ENCODE measurements at regions not wholly inside any gene's neighbourhood (a gene's known extent, or its start where the extent isn't known, plus 50 kb on each side); places are given as distances from the start of the nearest gene placed in this dataset.

- no peak overlapping the region for H3K27ac ChIP-seq (ENCODE audit: insufficient read depth, low read depth, low read length)
- ChIA-PET POLR2A (no interaction called here), CTCF (no interaction called here)
- H3K36me3 ChIP-seq (ENCODE audit: control insufficient read depth in 2 of 2, extremely low read depth in 1 of 2, insufficient read depth in 2 of 2, low read length in 2 of 2) = no peaks in the 10 kb centered on the region
- FAIRE-seq (no peak), DNase-seq (ENCODE audit: low read depth, low spot score) (no peak)
- no peaks in the 10 kb centered on the region for H3K27me3 ChIP-seq (ENCODE audit: control insufficient read depth in 2 of 2, insufficient read depth in 2 of 2, low read length in 2 of 2)
- no peaks in the 10 kb centered on the region for H3K79me2 ChIP-seq (ENCODE audit: control insufficient read depth, insufficient read depth, low read length)
- H3K4me3 ChIP-seq (replicated peaks in 1 of 3; ENCODE audit: insufficient read depth in 1 of 3, low read depth in 1 of 3, low read length in 3 of 3) = no peak overlapping the region
- intact Hi-C loops (cut with micrococcal nuclease) (no loop called here), dilution Hi-C loops (cut with MboI; ENCODE audit: extremely low pct_ligation_motif_present, low sequenced_read_pairs) (no loop called here)
- no peaks in the 10 kb centered on the region for H3K9me3 ChIP-seq (replicated peaks; ENCODE audit: control insufficient read depth, insufficient read depth, low read length)
- H2AFZ ChIP-seq (ENCODE audit: low read depth, low read length) = no peak overlapping the region
- H3K4me2 ChIP-seq (ENCODE audit: insufficient read depth, low read length) = no peak overlapping the region
- no peaks in the 10 kb centered on the region for H4K20me1 ChIP-seq (replicated peaks; ENCODE audit: control insufficient read depth, extremely low read depth, insufficient read depth, low read length)
- H3K9me1 ChIP-seq (replicated peaks; ENCODE audit: control insufficient read depth, extremely low read depth, insufficient read depth, low read length) = no peaks in the 10 kb centered on the region
- no TSS peak for BruUV-seq (replicated peaks)
- no peaks in the 10 kb centered on the region for H3K4me1 ChIP-seq (ENCODE audit: control insufficient read depth, extremely low read depth, insufficient read depth, low read length)
- H3K9ac ChIP-seq (replicated peaks; ENCODE audit: extremely low read depth, insufficient read depth, low read length) = no peak overlapping the region
- TF ChIP-seq EZH2 (IDR thresholded peaks at IDR 0.05; ENCODE audit: borderline replicate concordance, low read depth, low read length, severe bottlenecking) = no peak
- TF ChIP-seq FOS (IDR thresholded peaks at IDR 0.05; ENCODE audit: borderline replicate concordance, insufficient read depth, low read length) = no peak
- no peak for TF ChIP-seq JUN (IDR thresholded peaks at IDR 0.05; ENCODE audit: borderline replicate concordance, insufficient read depth, insufficient read length, low read depth)
- TF ChIP-seq CTCF (IDR thresholded peaks at IDR 0.05; ENCODE audit: extremely low read depth in 1 of 2, insufficient read depth in 1 of 2, low read depth in 1 of 2, low read length in 2 of 2) = no peak
- TF ChIP-seq GATA2 (IDR thresholded peaks at IDR 0.05; ENCODE audit: insufficient read depth, insufficient read length, low read depth, low read length) = no peak
- no peak for TF ChIP-seq MAX (IDR thresholded peaks at IDR 0.05; ENCODE audit: insufficient read depth, insufficient read length)
- no peak for TF ChIP-seq MYC (IDR thresholded peaks at IDR 0.05; ENCODE audit: low read depth, low read length)
- TF ChIP-seq POLR2AphosphoS5 (IDR thresholded peaks at IDR 0.05; ENCODE audit: insufficient read depth, low read depth, low read length) = no peak
- TF ChIP-seq POLR2A (IDR thresholded peaks at IDR 0.05; ENCODE audit: low read depth, low read length) = no peak
These were observed 573.1 kb downstream of the HACE1 start for GRCh38 chr6:104286641-104287040.

Measured in endothelial cell of umbilical vein (primary cell).